GM12878 (cell line): ENCODE measurements at regions not wholly inside any gene's neighbourhood (a gene's known extent, or its start where the extent isn't known, plus 50 kb on each side); places are given as distances from the start of the nearest gene placed in this dataset.

Experiments
- ATAC-seq: fragments of 200-7000 bp; cut with Tn5 transposase; 3 replicates; pipeline ENCODE4 v1.9.1; 2020; ENCODE audit warnings: mild to moderate bottlenecking, moderate library complexity
- BruUV-seq: library from RNA; stranded (reverse); fragments of 400-500 nt; replicated peaks from 2 replicates; lab custom pipeline; 2021; lab: Mats Ljungman, UMichigan
- CTCF ChIA-PET: fragments of 300-600 bp; sonication (Branson Sonifier 250); formaldehyde crosslinking; extraction: SDS; loops from one replicate; lab custom pipeline; 2021; ENCODE audit warnings: inconsistent platforms; lab: Yijun Ruan, JAX
- POLR2A ChIA-PET: fragments of 350-600 bp; formaldehyde crosslinking; extraction: SDS; loops from one replicate; lab custom pipeline; 2021; ENCODE audit warnings: inconsistent platforms; lab: Charles Lee
- RAD21 ChIA-PET: fragments of 300-600 bp; sonication (Branson Sonifier 250); formaldehyde crosslinking; loops from one replicate; lab custom pipeline; 2023; ENCODE audit warnings: antibody characterized with exemption; ENCODE audit not compliant: unreplicated experiment; lab: Charles Lee
- SMC1A ChIA-PET: fragments of 300-600 bp; sonication (Branson Sonifier 250); formaldehyde crosslinking; loops from one replicate; lab custom pipeline; 2023; ENCODE audit not compliant: unreplicated experiment, uncharacterized antibody; lab: Charles Lee
- DNase-seq: peaks from one replicate; pipeline ENCODE4 v3.0.0-alpha.2; 2011; ENCODE audit warnings: low read depth, low spot score
- FAIRE-seq: peaks from 3 replicates; lab custom pipeline; 2011; peaks lifted over from hg19 to GRCh38; lab: Jason Lieb, UNC
- H2AFZ ChIP-seq: 2 replicates; pipeline ENCODE4 v1.6.0; 2011; ENCODE audit warnings: low read depth, low read length, control low read depth; ENCODE audit not compliant: control insufficient read depth
- H3K27ac ChIP-seq: 2 replicates; pipeline ENCODE4 v1.5.1; 2011; ENCODE audit warnings: control low read depth; ENCODE audit not compliant: control insufficient read depth, insufficient read depth
- H3K27me3 ChIP-seq, 2 experiments: replicated peaks in 1 of 2; 2 replicates each; pipeline versions ENCODE4 v1.6.0 to v1.6.1; 2011; ENCODE audit warnings: low read length in 1 of 2; ENCODE audit not compliant: control insufficient read depth in 2 of 2, insufficient read depth in 2 of 2
- H3K36me3 ChIP-seq, 2 experiments: 2 replicates each; pipeline ENCODE4 v1.5.1; 2011; ENCODE audit warnings: low read length in 1 of 2; ENCODE audit not compliant: control insufficient read depth in 2 of 2, insufficient read depth in 2 of 2
- H3K4me1 ChIP-seq: 2 replicates; pipeline ENCODE4 v1.6.1; 2011; ENCODE audit warnings: mild to moderate bottlenecking, low read length, moderate library complexity, mixed read lengths; ENCODE audit not compliant: control insufficient read depth, insufficient read depth
- H3K4me2 ChIP-seq: 2 replicates; pipeline ENCODE4 v1.6.0; 2011; ENCODE audit warnings: control low read depth; ENCODE audit not compliant: control insufficient read depth, insufficient read depth
- H3K4me3 ChIP-seq: fragments of 200-600 bp; sonication (generic); 2 replicates; pipeline ENCODE4 v1.5.1; 2016
- H3K79me2 ChIP-seq: 2 replicates; pipeline ENCODE4 v1.6.0; 2011; ENCODE audit warnings: low read length; ENCODE audit not compliant: control insufficient read depth, insufficient read depth
- H3K9ac ChIP-seq: 2 replicates; pipeline ENCODE4 v1.8.0; 2011; ENCODE audit warnings: low read length, control low read depth, mixed read lengths; ENCODE audit not compliant: control insufficient read depth, insufficient read depth
- H3K9me3 ChIP-seq: replicated peaks from 3 replicates; pipeline ENCODE4 v1.5.1; 2011; ENCODE audit warnings: mild to moderate bottlenecking, low read length; ENCODE audit not compliant: control insufficient read depth, insufficient read depth
- H4K20me1 ChIP-seq: 2 replicates; pipeline ENCODE4 v1.6.0; 2011; ENCODE audit not compliant: control insufficient read depth, insufficient read depth
- ATF7 ChIP-seq: fragments of 450-650 bp; IDR thresholded peaks from 2 replicates; pipeline ENCODE4 v1.6.1; 2016; ENCODE audit warnings: low read depth, mild to moderate bottlenecking
- BMI1 ChIP-seq: fragments of 450-650 bp; IDR thresholded peaks from 2 replicates; pipeline ENCODE4 v1.6.1; 2016; ENCODE audit warnings: mild to moderate bottlenecking, moderate library complexity, borderline replicate concordance
- CBFB ChIP-seq: IDR thresholded peaks from 2 replicates; pipeline ENCODE4 v1.6.1; 2016; ENCODE audit warnings: antibody characterized with exemption, low read depth
- CBX3 ChIP-seq: fragments of 200-600 bp; sonication (generic); IDR thresholded peaks from 2 replicates; pipeline ENCODE4 v1.6.1; 2016; ENCODE audit warnings: low read depth, borderline replicate concordance
- CREM ChIP-seq: IDR thresholded peaks from 2 replicates; pipeline ENCODE4 v1.6.1; 2014; ENCODE audit warnings: antibody characterized with exemption, low read depth
- FOXK2 ChIP-seq: fragments of 450-650 bp; IDR thresholded peaks from 2 replicates; pipeline ENCODE4 v1.6.1; 2017; ENCODE audit warnings: mild to moderate bottlenecking, moderate library complexity
- KDM1A ChIP-seq: fragments of 200-600 bp; sonication (generic); IDR thresholded peaks from 2 replicates; pipeline ENCODE4 v1.6.1; 2016; ENCODE audit warnings: borderline replicate concordance
- KLF5 ChIP-seq: fragments of 450-650 bp; IDR thresholded peaks from 2 replicates; pipeline ENCODE4 v1.6.1; 2014; ENCODE audit warnings: mild to moderate bottlenecking; ENCODE audit not compliant: partially characterized antibody
- NR2C1 ChIP-seq: fragments of 450-650 bp; IDR thresholded peaks from 2 replicates; pipeline ENCODE4 v1.6.1; 2017; ENCODE audit warnings: antibody characterized with exemption, mild to moderate bottlenecking, moderate library complexity
- PAX5 ChIP-seq: IDR thresholded peaks from 2 replicates; pipeline ENCODE4 v1.6.1; 2011; ENCODE audit warnings: low read depth, low read length, borderline replicate concordance
- RB1 ChIP-seq: fragments of 450-650 bp; formaldehyde crosslinking; IDR thresholded peaks from 2 replicates; pipeline ENCODE4 v1.6.1; 2017; ENCODE audit warnings: mild to moderate bottlenecking, borderline replicate concordance
- RUNX3 ChIP-seq: IDR thresholded peaks from 2 replicates; pipeline ENCODE4 v1.6.1; 2012; ENCODE audit warnings: low read length, inconsistent platforms
- SMAD1 ChIP-seq: fragments of 450-650 bp; IDR thresholded peaks from 2 replicates; pipeline ENCODE4 v1.6.1; 2018; ENCODE audit warnings: mild to moderate bottlenecking, low read depth; ENCODE audit not compliant: partially characterized antibody
- SMAD5 ChIP-seq: IDR thresholded peaks from 2 replicates; pipeline ENCODE4 v1.6.1; 2016; ENCODE audit warnings: antibody characterized with exemption, low read depth
- SP1 ChIP-seq: IDR thresholded peaks from one replicate; pipeline ENCODE4 v1.6.1; 2011; ENCODE audit warnings: low read depth, low read length
- STAT1 ChIP-seq: fragments of 450-650 bp; conservative IDR thresholded peaks from 2 replicates; pipeline ENCODE4 v1.6.1; 2014; ENCODE audit warnings: antibody characterized with exemption, mild to moderate bottlenecking
- STAT3 ChIP-seq: IDR thresholded peaks from 2 replicates; pipeline ENCODE4 v1.6.1; 2011; ENCODE audit warnings: low read depth, low read length, improper control_type of control experiment
- TAF1 ChIP-seq: IDR thresholded peaks from 2 replicates; pipeline ENCODE4 v1.6.1; 2011; ENCODE audit warnings: mild to moderate bottlenecking, low read depth, low read length, borderline replicate concordance
- TCF7 ChIP-seq: IDR thresholded peaks from 2 replicates; pipeline ENCODE4 v1.6.1; 2014; ENCODE audit warnings: antibody characterized with exemption, borderline replicate concordance
- ZBTB4 ChIP-seq: fragments of 450-650 bp; formaldehyde crosslinking; IDR thresholded peaks from 2 replicates; pipeline ENCODE4 v1.4.0; 2022; ENCODE audit warnings: mild to moderate bottlenecking, moderate library complexity
- ZNF217 ChIP-seq: fragments of 450-650 bp; IDR thresholded peaks from 2 replicates; pipeline ENCODE4 v1.6.1; 2017; ENCODE audit warnings: antibody characterized with exemption, mild to moderate bottlenecking
- WGBS: methylation state at CpG from one replicate; pipeline ENCODE4 v1.1.6; 2016; ENCODE audit warnings: low lambda C conversion rate; ENCODE audit not compliant: insufficient replicate concordance, insufficient coverage; ENCODE audit errors: missing lambda C conversion rate; 5-methylcytosine and 5-hydroxymethylcytosine counted together
- in situ Hi-C: fragments of 300-500 bp; cut with MboI; formaldehyde crosslinking; loops from 9 replicates; pipeline ENCODE4 v1.14.3; 2018; ENCODE audit warnings: mixed read lengths
- intact Hi-C: fragments of 100-400 bp; cut with micrococcal nuclease; formaldehyde crosslinking; loops from one replicate; pipeline ENCODE4 v1.14.2; 2022; ENCODE audit not compliant: unreplicated experiment

GRCh38 chr16:54504372-54504771 is 217.8 kb upstream of the IRX3 start:
- ChIA-PET POLR2A (no interaction called here), RAD21 (no interaction called here), SMC1A (no interaction called here), CTCF (no interaction called here)
- Histone ChIP-seq H3K4me1 (no peaks in the 10 kb centered on the region), H3K27me3 (no peaks in the 10 kb centered on the region), H3K27ac (no peak overlapping the region), H3K9ac (no peak overlapping the region), H3K36me3 (no peaks in the 10 kb centered on the region), H3K4me3 (no peak overlapping the region), H3K79me2 (no peaks in the 10 kb centered on the region), H3K9me3 (no peaks in the 10 kb centered on the region), H2AFZ (no peak overlapping the region), H4K20me1 (no peaks in the 10 kb centered on the region), H3K4me2 (no peak overlapping the region)
- TF ChIP-seq BMI1 (no peak), CBX3 (no peak)
- BruUV-seq: no TSS peak
- in situ Hi-C loops: no loop called here
- 9% methylated on average over 12 of the region's 12 CpGs for WGBS
- FAIRE-seq: no peak
- intact Hi-C loops: no loop called here
- no peak for DNase-seq
- no peak for ATAC-seq

GRCh38 chr16:54503856-54504219 is 217.3 kb upstream of the IRX3 start:
- Histone ChIP-seq H2AFZ (no peak overlapping the region), H3K27ac (no peak overlapping the region), H3K4me3 (no peak overlapping the region), H3K36me3 (no peaks in the 10 kb centered on the region), H4K20me1 (no peaks in the 10 kb centered on the region), H3K79me2 (no peaks in the 10 kb centered on the region), H3K4me2 (no peak overlapping the region), H3K9ac (no peak overlapping the region), H3K4me1 (no peaks in the 10 kb centered on the region), H3K27me3 (no peaks in the 10 kb centered on the region), H3K9me3 (no peaks in the 10 kb centered on the region)
- intact Hi-C loops: no loop called here
- CTCF ChIA-PET: no interaction called here
- in situ Hi-C loops: no loop called here
- FAIRE-seq (no peak), ATAC-seq (no peak), DNase-seq (no peak)
- WGBS: 11% methylated on average over 2 of the region's 2 CpGs
- SMC1A ChIA-PET: no interaction called here
- POLR2A ChIA-PET: no interaction called here
- no TSS peak for BruUV-seq
- RAD21 ChIA-PET: no interaction called here
- TF ChIP-seq RB1 (no peak), FOXK2 (no peak), ZBTB4 (CRISPR knock-in tag) (no peak), CREM (no peak), PAX5 (no peak), NR2C1 (no peak), RUNX3 (no peak), BMI1 (no peak), STAT3 (no peak), SP1 (no peak), CBFB (no peak), KDM1A (no peak), TAF1 (no peak), SMAD1 (no peak), ATF7 (no peak), STAT1 (no peak), KLF5 (no peak), TCF7 (no peak), ZNF217 (no peak), SMAD5 (no peak)
